ENCODE measurements at regions not wholly inside any gene's neighbourhood (a gene's known extent, or its start where the extent isn't known, plus 50 kb on each side); places are given as distances from the start of the nearest gene placed in this dataset.

DNA sequence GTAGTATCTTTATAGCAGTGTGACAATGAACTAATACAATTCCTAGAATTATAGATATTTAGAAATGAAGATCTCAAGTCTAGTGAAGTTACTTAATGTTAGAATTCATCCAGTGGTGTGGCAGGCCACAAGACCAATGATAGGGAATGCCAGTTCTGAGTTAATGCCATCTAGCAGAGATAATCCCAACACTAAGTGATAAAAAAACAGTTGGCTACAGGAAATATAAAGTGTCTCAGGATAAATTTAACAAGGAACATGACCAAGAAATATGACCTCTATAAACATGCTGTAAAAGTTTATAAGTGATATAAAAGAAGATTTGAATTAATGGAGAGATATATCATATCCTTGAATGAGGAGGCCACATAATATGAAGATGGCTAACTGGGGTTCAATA is 1790.5 kb upstream of the ADGRL3 start:
- DNase-seq (no peak), ATAC-seq (no peak)
- TF ChIP-seq, protein P1, sequence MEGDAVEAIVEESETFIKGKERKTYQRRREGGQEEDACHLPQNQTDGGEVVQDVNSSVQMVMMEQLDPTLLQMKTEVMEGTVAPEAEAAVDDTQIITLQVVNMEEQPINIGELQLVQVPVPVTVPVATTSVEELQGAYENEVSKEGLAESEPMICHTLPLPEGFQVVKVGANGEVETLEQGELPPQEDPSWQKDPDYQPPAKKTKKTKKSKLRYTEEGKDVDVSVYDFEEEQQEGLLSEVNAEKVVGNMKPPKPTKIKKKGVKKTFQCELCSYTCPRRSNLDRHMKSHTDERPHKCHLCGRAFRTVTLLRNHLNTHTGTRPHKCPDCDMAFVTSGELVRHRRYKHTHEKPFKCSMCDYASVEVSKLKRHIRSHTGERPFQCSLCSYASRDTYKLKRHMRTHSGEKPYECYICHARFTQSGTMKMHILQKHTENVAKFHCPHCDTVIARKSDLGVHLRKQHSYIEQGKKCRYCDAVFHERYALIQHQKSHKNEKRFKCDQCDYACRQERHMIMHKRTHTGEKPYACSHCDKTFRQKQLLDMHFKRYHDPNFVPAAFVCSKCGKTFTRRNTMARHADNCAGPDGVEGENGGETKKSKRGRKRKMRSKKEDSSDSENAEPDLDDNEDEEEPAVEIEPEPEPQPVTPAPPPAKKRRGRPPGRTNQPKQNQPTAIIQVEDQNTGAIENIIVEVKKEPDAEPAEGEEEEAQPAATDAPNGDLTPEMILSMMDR (IDR thresholded peaks at IDR 0.05) = no peak
- Histone ChIP-seq H3K36me3 (no peaks in the 10 kb centered on the region), H3K4me1 (no peaks in the 10 kb centered on the region), H3K4me3 (no peak overlapping the region), H3K27ac (no peak overlapping the region), H3K27me3 (no peaks in the 10 kb centered on the region), H3K9me3 (no peaks in the 10 kb centered on the region)
- intact Hi-C loops (cut with DNase I) = no loop called here

- no peak for ATAC-seq
- no peaks in the 10 kb centered on the region for H3K9me3 ChIP-seq
These were observed 1787.4 kb upstream of the ADGRL3 start for GRCh38 chr4:59412739-59413138.

GRCh38 chr4:59455751-59456150 is 1744.4 kb upstream of the ADGRL3 start:
- TF ChIP-seq, protein P1 (IDR thresholded peaks at IDR 0.05) = no peak
- intact Hi-C loops (cut with DNase I) = no loop called here
- Histone ChIP-seq H3K27me3 (no peaks in the 10 kb centered on the region), H3K4me3 (no peak overlapping the region), H3K4me1 (no peaks in the 10 kb centered on the region), H3K27ac (no peak overlapping the region), H3K9me3 (peaks cover 4% of the 10 kb centered on the region), H3K36me3 (no peaks in the 10 kb centered on the region)
- ATAC-seq (no peak), DNase-seq (no peak)

More at GRCh38 chr4:59412739-59413138, 1787.4 kb upstream of the ADGRL3 start:
- no peak for DNase-seq
- TF ChIP-seq, protein P1 (IDR thresholded peaks at IDR 0.05) = no peak
- intact Hi-C loops (cut with DNase I) = no loop called here
- Histone ChIP-seq H3K27ac (no peak overlapping the region), H3K27me3 (no peaks in the 10 kb centered on the region), H3K4me3 (no peak overlapping the region), H3K36me3 (no peaks in the 10 kb centered on the region), H3K4me1 (no peaks in the 10 kb centered on the region)

DNA sequence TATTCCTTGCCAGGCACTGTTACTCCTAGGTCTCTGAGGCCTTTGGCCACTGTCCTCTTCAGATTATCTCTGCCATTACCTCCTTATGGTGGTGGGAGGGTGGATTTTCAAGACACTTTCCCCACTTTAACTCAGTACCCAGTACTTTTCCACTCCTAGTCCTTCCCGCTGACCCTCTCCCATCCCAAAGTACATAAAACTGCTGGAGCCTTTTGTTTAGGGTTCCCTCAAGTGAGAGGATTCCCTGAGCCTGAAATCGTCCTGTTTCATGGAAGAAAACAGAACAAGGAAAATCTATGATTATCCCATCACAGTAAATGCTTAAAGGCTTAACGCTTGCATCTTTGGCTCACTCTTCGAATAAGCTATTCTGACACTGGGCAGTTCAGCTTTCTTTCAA is 1742.5 kb upstream of the ADGRL3 start:
- H3K4me3 ChIP-seq = no peak overlapping the region
- peaks cover 4% of the 10 kb centered on the region for H3K9me3 ChIP-seq
- DNase-seq (no peak), ATAC-seq (no peak)
- H3K4me1 ChIP-seq = no peaks in the 10 kb centered on the region
- no peaks in the 10 kb centered on the region for H3K36me3 ChIP-seq
- TF ChIP-seq, protein P1 (IDR thresholded peaks at IDR 0.05) = no peak
- no peaks in the 10 kb centered on the region for H3K27me3 ChIP-seq
- intact Hi-C loops (cut with DNase I) = no loop called here
- no peak overlapping the region for H3K27ac ChIP-seq

- H3K36me3 ChIP-seq = no peaks in the 10 kb centered on the region
- peaks cover 7% of the 10 kb centered on the region for H3K9me3 ChIP-seq
- H3K4me1 ChIP-seq = no peaks in the 10 kb centered on the region
- ATAC-seq = no peak
- intact Hi-C loops (cut with DNase I) = no loop called here
- TF ChIP-seq, protein P1 (IDR thresholded peaks at IDR 0.05) = no peak
- DNase-seq = no peak
- no peak overlapping the region for H3K27ac ChIP-seq
- H3K27me3 ChIP-seq = no peaks in the 10 kb centered on the region
- H3K4me3 ChIP-seq = no peak overlapping the region
These were observed 1715.2 kb upstream of the ADGRL3 start for GRCh38 chr4:59484944-59485343.

GRCh38 chr4:59500103-59500502 is 1700.0 kb upstream of the ADGRL3 start:
- TF ChIP-seq, protein P1 (IDR thresholded peaks at IDR 0.05) = no peak

More at GRCh38 chr4:59500103-59500502, 1700.0 kb upstream of the ADGRL3 start:
- H3K4me1 ChIP-seq = no peaks in the 10 kb centered on the region
- intact Hi-C loops (cut with DNase I) = no loop called here
- no peak overlapping the region for H3K27ac ChIP-seq
- H3K4me3 ChIP-seq = no peak overlapping the region
- H3K9me3 ChIP-seq = no peaks in the 10 kb centered on the region
- no peaks in the 10 kb centered on the region for H3K36me3 ChIP-seq
- no peaks in the 10 kb centered on the region for H3K27me3 ChIP-seq
- ATAC-seq (no peak), DNase-seq (no peak)
